GM19240 (cell line): ENCODE measurements at regions not wholly inside any gene's neighbourhood (a gene's known extent, or its start where the extent isn't known, plus 50 kb on each side); places are given as distances from the start of the nearest gene placed in this dataset.

Experiments
- DNase-seq: peaks from one replicate; pipeline ENCODE4 v3.0.0; 2011; ENCODE audit warnings: low spot score; ENCODE audit not compliant: insufficient read length

DNA sequence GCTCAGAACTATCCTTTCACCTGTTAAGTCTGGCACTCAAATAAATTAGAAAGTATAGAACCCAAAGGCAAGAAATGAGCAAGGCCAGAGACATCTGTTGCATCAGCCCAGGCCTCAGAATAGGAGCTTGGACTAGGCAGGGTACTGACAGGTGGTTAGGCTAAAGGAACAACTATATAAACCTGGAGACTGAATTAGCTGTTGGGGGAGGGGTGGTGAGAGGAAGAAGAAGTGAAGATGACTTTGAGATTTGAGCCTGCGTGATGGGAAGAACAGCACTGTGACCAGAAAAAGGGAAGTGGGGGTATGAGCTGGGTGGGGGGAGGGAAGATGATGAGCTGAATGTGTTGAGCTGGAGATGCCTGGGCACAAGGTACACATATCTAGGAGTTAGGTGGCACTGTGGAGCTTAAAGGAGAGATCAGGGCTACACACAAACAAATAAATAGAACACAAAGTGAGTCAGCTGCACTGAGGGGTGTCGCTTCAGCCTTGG, 244.7 kb downstream of the PTEN start:
- DNase-seq: no peak

DNA sequence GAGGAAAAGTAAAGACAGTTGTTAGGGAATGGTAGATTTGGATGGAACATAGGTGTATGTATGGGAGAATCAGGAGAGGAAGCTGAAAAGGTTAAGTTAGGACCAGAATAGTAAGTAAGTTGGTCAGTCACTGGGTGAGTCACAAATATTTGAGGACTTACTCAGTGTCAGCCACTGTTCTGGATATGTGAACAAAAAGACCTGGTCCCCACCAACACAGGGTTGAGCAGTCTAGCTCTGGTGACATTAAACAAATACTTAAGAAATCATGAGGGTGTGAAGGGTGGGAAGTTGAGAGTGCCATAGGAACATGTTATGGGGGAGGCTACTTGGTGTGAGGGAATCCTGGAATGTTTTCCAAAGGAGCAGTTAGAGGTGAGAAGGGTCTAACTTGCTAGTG, 246.9 kb downstream of the PTEN start:
- DNase-seq: no peak

DNA sequence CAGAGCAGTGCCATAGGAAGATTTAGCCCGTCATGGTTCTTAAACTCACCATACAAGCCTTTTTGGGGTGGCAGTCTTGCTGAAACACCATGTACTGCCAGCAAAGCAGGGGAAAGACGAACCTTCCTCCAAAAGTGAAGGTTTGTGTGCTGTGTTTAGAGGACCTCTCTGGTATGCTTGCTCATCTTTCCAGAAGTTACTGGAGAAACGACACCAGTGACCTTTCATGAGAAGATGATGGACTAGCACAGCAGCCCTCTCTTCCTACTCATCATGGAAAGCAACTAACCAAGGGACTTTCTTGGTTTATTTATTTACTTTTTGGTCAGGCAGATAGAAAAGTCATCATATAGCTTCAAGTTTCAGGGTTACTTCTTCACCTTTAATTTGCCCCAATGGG, 247.4 kb downstream of the PTEN start:
- no peak for DNase-seq

DNA sequence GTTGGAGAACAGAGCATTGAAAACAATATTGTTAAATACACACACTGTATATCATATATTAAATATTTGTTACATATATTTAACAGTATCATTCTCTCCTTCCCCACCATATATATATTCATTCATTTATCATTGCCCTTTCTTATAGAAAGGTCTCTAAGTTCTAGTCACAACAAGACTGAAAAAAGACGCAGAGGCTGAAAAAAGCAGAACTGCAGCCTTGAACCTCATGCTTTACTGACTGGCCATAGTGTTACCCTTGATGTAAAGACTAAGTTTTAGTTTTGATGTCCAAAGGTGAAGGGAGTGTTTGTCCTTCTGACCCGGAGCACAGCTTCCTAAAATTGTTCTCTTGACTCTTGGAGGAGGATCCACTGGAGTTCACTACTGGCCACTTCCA, 247.9 kb downstream of the PTEN start:
- DNase-seq: no peak

DNA sequence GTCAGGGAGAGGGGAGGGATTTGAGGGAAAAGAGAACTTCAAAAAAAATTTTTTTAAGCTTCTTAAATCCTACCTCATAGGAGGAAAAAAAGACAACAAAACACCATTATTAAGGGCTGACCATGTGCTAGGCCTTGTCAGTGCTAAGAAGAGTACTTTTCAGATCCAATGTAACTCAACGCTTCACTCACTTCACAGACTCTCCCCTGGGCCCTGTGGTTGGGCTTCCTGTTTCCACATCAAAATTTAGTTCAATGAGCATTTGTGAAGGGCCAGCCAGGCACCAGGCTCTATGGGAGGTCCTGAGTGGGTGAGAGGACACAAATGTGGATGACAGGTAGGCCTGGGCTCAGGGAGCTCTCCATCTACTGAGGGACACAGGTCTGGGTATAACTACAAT, 249.8 kb downstream of the PTEN start:
- DNase-seq: no peak

DNA sequence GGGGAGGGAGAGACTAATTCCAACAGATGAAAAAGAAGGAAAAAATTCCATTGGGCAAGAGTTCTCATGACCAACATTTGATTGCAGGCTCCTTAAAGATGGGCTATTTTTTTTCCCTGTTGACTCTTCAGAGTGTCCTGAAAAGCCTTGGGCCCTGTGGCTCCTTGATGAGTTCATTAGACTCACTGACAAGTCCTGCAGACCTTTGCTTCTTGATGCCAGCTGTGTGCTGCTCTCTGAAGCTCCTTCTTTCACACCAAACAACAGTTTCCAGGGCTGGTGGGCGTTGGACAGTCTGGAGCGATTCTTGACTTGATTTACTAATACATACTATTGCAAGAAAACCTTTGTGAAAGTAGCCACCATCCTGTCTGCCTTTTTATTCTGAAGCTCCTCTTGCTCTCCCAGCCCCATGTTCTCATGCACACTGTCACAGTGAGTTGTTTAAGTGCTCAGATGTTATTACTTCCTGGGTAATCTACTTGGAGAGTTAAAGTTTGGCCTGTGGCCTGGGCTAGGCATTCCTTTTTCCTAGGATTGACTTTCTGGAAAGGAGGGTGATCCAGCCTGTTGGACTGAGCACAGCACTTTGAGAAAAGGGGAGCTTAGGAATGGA, 250.3 kb downstream of the PTEN start:
- DNase-seq: no peak

DNA sequence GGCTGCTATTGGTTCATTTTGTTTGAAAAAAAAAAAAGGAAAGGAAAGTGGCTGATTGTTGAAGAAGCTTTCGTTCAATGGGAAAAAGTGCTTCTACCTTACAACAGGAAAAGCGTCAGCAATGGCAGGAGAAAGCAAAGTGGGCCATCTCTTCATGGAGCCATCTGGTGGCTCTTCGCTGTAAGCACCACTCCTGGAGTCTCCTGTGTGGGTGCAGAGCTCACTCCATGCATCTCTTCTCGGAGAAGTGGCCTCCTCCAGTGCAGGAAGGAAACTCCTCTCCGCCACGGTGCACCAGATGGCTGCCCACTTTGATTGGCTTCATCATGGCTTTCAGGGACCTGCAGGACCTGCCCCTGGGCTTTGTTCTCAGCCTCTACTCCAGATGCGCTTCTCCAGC, 250.9 kb downstream of the PTEN start:
- no peak for DNase-seq

DNA sequence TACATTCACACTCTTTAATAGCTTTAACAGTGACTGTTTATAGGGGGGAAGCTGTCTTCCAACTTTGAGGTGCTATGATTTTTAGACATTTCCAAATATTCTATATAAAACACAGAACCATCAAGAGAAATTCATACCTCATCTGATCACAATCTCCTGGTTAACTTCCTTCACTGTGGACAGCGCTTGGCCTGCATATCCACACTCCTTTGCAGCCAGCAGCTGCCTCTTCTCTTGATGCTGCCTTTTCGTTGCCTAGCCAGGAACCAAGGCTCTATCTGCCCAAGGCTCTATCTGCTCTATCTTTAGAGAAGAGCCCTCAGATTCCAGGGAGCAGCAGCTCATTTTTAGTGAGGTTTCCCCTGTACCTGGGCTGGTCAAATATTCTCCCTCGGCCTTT, 252.0 kb downstream of the PTEN start:
- DNase-seq: no peak

DNA sequence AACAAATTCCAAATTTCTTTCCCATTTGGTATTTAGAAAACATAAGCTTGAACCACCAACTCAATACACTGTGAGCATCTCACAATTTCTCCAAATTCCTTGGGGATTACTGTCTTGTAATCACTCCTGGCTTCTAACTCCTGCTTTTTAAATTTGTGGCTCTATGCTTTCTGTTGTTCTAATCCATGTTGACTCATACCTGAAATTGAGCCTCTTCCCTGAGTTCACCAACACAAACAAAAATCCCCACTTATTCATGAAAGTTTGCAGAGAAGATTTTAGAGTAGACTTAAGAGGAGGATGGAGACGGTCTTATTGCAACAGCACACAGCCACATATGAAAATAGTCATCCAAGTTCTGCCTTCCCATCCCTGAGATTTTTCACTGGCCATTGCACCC, 252.5 kb downstream of the PTEN start:
- DNase-seq: no peak

DNA sequence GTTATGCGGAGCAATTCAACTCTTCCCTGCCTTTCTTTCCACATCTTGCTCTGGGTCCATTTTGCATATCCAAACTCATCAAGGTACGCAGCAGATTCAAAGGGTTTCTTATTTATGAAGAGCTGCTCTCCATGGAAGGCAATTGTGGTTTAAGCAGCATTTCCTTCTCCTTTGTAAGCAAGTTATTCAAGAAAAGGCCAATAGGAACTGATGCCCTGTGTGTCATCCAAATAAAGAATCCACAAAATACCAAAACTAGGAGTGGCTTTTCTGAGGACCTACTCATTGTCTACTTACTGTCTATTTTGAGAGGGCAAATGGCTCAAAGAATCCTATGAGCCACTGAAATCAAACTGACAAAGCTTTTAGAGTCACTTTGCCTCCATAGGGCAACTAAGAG, 253.1 kb downstream of the PTEN start:
- DNase-seq: no peak

DNA sequence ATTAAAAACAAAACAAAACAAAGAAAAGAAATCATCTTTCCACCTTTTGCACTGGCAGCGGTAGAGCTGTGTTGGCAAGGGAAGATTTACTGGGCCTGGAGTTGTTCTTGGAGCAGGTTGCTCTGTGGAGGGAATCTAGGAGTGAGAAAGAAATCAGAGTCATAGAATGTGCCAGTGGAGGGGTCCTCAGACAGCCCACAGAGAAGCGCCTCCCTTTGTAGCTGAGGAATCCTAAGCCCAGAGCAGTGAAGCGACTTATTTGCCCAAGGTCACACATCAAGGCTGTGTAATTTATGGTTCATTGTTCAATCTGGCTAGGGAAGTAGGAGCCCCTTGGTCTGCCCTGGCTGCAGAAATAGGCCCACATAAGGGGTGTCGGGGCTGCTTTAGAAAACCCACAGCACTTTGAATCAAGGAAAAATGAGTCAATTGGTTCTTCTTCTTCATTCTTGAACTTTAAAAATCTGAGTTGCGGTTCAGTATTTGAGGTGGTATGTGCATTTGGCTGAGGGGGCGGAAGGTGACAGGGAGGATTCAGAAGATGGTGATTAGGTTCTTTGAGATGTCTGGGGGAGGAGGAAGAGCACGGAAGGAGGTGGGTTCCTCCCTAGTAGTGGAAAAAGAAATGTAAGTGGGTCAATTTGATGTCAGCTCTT, 253.7 kb downstream of the PTEN start:
- DNase-seq: no peak

DNA sequence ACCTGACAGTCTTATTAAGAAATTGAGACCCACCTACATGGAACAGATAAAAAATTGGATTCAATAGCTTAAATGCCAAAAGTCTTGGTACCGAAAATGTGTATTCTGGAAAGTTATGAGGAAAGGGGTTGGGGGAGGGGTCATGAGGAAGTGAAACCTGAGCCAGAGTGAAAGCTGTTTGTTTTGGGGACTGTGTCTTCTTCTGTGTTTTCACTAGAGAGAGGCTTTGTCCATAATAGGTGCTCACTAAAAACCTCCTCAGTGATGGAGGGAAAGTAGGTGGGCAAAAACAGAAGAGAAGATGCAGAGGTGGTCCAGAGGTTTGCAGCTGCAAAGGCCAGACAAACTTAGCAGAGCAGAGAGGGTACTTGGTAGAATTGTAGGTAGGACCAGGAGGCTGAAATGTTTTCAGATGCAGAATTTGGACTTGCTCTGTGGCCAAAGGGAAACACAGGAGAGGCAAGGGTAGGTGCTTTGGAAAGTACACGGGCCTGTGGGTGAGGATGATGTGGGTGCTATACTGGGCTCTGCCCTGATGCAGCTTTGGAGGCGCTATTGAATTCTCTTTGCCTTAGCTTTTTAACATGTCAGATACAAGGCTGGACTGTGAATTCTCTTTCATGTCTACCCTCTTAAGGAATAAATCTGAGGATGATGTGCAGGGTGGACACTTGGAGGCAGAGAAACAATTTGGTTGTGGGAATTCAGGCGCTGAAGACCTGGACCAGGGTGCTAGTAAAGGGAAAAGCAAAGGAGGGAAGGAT, 254.6 kb downstream of the PTEN start:
- DNase-seq: no peak

DNA sequence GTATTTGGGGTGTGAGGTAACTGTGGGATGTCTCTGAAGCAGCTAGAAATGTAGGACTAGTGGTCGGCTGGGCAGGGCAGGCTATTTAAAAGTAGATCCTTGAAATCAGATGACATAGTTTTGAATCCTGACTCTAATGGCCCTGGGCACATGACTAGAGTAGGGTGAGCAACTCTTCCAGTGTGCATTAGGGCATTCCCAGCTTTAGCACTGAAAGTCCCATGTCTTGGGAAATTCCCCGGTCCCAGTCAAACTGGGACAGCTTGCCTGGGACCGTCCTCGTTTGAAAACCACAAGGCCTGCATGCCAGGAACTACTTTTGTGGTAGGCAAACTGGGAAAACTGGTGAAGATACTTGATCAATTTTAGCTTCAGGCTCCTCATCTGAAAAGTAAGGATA, 255.3 kb downstream of the PTEN start:
- DNase-seq: no peak

DNA sequence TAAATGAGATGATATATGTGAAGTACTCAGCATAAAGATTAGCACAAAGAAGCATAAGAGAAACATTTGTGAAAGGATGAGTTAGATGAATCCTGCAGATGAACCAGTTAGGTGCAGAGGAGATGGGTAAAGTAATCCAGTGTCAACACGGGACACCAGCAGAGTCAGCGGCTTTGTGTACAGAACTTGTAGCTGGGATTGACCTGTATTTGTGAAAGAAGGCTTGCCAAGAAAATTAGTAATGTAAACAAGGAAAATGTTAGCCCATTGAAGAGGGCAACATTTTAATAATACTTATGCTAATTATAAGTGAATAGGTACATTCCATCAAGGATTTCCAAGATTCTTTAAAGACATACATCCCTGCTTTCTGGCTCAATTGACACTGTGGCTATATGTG, 255.7 kb downstream of the PTEN start:
- no peak for DNase-seq

DNA sequence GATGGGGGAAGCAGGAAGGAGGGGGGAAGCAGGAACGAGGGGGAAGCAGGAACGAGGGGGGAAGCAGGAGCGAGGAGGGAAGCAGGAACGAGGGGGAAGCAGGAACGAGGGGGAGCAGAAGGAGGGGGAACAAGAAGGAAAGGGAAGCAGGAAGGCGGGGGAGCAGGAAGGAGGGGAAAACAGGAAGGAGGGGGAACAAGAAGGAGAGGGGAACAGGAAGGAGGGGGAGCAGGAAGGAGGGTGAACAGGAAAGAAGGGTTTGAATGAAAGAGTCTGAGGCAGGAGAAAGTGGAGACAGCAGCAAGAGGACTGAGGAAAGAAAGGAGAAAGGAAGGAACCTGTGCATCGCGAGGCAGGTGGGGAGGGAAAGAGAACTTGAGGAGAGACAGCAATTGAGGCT, 256.6 kb downstream of the PTEN start:
- DNase-seq: no peak

DNA sequence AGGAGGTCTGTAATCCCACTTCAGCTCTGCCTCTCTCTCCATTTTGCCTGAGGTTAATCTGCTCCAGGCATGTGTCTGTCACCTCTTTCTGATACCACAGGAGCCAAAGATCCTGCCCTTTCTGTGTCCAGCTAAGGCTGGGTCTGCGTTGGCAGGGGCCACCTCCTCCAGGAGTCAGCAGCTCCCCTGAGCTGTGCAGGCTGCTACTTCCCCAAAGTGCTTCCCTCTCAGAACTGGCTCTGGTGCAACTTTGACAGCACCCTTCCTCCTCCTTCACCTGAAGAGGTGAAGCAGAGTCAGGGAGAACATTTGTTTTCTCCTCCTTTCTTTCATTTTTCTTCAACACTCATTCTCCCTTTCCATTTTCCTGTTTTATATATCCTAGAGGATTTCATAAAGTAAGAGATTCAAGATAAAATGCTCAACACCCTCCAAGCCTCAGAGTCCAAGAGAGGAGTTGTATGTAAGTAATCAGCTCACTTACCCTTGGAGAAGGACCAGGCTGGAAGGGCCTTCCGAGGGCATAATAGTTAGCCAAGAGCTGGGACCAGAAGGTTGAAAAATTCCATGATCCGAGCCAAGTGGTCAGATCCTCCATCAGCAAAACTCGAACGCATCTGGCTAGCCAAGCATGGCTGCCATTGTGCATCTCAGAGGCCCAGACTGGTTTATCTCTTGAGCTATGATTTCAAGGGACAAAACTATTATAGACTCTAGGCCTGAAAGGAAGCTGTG, 257.3 kb downstream of the PTEN start:
- DNase-seq: no peak

DNA sequence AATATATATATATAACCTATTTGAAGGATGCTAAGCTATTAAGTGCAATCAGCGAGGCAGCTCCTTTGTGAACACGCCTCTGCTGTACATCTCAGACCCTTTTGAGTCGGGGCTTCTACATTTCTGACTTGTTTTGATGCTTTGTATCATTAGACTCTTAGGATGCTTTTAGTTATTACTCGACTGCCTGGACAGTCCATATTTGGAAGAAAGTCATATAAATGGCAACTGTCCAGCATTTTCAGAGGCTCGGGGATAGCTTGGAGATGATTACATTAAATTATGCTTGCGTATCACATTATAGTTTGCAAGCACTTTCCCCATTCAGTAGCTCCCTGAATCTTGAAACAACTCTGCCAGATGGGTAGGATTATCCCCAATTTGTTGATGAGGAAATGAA, 257.9 kb downstream of the PTEN start:
- DNase-seq: no peak

DNA sequence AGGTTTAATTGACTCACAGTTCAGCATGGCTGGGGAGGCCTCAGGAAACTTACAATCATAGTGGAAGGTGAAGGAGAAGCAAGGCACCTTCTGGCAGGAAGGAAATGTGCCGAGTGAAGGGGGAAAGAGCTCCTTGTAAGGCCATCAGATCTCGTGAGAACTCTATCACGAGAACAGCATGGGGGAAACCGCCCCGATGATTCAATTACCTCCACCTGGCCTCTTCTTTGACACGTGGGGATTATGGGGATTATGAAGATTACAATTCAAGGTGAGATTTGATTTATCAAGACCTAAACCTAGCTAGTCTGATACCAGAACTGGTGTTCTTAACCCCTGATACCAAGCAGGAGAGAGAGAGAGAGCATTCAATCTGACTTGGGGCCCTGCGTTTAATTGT, 258.7 kb downstream of the PTEN start:
- no peak for DNase-seq

DNA sequence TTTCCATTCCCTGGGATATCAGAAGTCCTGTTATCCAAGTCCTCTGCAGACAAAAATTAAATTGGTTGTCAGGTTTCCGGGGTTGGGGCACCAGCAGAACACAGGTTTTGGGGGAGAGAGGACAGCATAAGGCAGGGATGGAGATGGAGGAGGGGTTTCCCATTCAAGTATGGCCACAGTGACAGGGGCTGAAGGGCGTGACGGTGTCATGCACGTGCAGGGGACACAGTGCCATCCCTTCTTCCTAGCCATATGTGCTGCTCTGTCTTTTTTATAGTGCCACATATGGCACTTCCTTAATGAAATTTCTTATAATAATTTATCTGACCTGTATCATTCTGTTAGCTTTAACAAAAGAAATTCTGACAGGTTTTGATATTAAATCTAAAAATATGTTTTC, 259.2 kb downstream of the PTEN start:
- DNase-seq: no peak

DNA sequence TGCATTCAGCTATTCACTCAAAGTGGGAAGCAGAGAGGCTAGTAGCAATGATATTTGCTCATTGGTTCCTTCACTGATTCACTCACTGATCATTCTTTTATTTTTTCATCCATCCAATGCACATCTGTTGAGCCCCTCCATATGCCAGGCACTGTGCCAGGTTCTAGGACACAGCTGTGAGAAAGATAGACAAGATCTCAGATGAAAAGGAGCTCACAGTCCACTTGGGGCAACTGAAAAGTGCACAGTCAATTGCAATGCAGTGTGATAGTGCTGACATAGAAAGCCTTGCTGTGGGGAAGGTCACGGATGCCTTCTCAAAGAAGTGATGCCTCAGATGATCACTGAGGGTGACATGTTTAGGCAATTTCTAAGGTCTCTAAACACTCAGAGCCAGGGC, 262.3 kb downstream of the PTEN start:
- DNase-seq: no peak

DNA sequence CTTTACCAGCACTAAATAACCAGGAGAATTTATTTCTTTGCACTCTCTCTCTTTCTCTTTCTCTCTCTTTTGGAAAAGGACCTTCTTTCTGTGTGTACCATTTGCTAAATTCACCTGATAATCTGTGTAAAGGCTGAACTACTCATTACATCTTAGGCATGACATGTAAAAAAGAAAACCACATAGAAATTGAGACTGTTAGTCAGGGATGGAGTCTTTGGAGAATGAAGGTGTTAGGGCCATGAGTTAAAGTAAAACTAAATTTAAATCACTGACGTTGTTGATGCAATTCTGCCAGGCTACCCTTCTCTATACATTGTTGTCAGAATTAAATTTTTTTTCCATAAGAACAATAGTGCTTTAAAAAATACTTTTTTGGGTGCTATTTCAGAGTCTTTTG, 263.3 kb downstream of the PTEN start:
- no peak for DNase-seq

DNA sequence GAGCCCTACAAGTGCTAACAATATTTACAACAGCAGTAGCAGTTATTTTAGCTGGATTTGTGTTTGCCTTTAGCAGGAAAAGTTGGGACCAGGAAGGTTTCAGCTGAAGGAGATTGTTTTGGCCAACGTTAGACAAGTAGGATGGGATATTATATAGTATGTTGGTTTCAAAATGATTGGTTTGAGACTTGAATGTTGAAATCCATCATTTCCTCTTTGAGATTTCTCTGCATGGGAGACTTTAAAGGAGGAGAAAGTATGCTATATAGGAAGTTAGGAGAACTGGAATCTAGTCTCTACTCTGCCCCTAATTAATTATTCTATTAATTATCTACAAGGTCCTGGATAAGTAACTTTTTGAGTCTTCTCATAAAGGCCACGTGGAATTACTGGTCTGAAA, 263.8 kb downstream of the PTEN start:
- DNase-seq: no peak
